Vagina (tissue), 2 donors: ENCODE measurements at regions not wholly inside any gene's neighbourhood (a gene's known extent, or its start where the extent isn't known, plus 50 kb on each side); places are given as distances from the start of the nearest gene placed in this dataset.

ENCODE experiments used
- POLR2A ChIP-seq, 2 donors: fragments of 450-650 bp; IDR thresholded peaks; one replicate each; pipeline ENCODE4 v1.6.1; 2017; ENCODE audit warnings: antibody characterized with exemption in 2 of 2, mild to moderate bottlenecking in 2 of 2, moderate library complexity in 2 of 2
- POLR2AphosphoS5 ChIP-seq, 2 donors: sonication (generic); formaldehyde crosslinking; IDR thresholded peaks; one replicate each; pipeline ENCODE4 v1.9.0; 2017; ENCODE audit warnings: antibody characterized with exemption in 2 of 2, mild to moderate bottlenecking in 2 of 2, low read depth in 1 of 2; ENCODE audit not compliant: insufficient read depth in 1 of 2
- TF ChIP-seq, protein P1 (sequence below), 3 experiments: fragments of 450-650 bp in 2 of 3; fragments of 200-600 bp in 1 of 3; sonication (generic) in 1 of 3; IDR thresholded peaks; one replicate each; pipeline ENCODE4 v1.5.1; 2017 to 2019; ENCODE audit warnings: antibody characterized with exemption in 3 of 3, mild to moderate bottlenecking in 2 of 3, moderate library complexity in 2 of 3

DNA sequence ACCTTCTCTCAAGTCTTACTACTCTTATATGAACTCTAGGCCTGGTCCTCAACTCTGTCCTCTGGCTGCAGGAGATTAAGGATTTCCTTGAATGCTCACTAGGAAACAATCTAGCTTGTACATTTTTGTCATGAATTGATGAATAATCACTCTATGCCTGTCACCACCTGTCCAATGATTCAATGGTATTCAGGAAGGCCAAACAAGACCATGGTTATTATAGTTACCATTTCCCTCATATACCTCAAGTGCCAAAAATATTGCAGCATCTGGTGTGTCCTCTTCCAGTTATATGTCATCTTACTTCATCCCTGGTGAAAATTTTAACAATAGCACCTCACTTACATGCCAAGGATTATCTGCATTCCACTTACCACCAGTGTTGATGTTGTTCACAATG is 179.0 kb upstream of the MOCS2 start:
- TF ChIP-seq POLR2A (IDR thresholded peaks at IDR 0.05) (no peak), POLR2AphosphoS5 (IDR thresholded peaks at IDR 0.05; ENCODE audit: insufficient read depth in 1 of 2, low read depth in 1 of 2) (no peak)
- TF ChIP-seq, protein P1, sequence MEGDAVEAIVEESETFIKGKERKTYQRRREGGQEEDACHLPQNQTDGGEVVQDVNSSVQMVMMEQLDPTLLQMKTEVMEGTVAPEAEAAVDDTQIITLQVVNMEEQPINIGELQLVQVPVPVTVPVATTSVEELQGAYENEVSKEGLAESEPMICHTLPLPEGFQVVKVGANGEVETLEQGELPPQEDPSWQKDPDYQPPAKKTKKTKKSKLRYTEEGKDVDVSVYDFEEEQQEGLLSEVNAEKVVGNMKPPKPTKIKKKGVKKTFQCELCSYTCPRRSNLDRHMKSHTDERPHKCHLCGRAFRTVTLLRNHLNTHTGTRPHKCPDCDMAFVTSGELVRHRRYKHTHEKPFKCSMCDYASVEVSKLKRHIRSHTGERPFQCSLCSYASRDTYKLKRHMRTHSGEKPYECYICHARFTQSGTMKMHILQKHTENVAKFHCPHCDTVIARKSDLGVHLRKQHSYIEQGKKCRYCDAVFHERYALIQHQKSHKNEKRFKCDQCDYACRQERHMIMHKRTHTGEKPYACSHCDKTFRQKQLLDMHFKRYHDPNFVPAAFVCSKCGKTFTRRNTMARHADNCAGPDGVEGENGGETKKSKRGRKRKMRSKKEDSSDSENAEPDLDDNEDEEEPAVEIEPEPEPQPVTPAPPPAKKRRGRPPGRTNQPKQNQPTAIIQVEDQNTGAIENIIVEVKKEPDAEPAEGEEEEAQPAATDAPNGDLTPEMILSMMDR (IDR thresholded peaks at IDR 0.05): no peak
